ENCODE measurements at regions not wholly inside any gene's neighbourhood (a gene's known extent, or its start where the extent isn't known, plus 50 kb on each side); places are given as distances from the start of the nearest gene placed in this dataset.
A peak's percentile ranks its signal among the peaks of the same experiment; 100 is the strongest.

DNA sequence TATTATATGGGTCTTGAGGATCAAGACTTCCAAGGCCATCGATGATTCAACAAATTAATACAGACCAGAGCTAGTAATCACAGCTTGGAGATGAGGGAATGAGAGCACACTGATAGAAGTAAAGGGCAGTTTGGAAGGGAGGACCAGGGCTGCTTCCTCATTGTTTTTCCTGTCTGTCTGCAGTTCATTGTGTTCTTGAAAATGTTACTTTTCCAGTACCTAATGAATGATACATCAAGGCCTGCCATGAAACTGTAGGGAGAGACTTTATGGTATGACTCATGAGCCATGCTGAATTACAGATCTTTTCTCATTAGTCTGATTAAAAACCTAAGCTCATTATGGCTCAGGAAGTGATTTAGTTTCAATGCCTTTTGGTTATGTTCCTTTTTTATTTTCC is 855.6 kb downstream of the KCNA4 start:
- TF ChIP-seq CTCF (IDR thresholded peaks at IDR 0.05), result no peak
- TF ChIP-seq EZH2phosphoT487 (IDR thresholded peaks at IDR 0.05; ENCODE audit: borderline replicate concordance, low read depth), result no peak
- no peak for TF ChIP-seq NRF1 (IDR thresholded peaks at IDR 0.05; ENCODE audit: low read depth, low read length)
- TF ChIP-seq, protein P1, sequence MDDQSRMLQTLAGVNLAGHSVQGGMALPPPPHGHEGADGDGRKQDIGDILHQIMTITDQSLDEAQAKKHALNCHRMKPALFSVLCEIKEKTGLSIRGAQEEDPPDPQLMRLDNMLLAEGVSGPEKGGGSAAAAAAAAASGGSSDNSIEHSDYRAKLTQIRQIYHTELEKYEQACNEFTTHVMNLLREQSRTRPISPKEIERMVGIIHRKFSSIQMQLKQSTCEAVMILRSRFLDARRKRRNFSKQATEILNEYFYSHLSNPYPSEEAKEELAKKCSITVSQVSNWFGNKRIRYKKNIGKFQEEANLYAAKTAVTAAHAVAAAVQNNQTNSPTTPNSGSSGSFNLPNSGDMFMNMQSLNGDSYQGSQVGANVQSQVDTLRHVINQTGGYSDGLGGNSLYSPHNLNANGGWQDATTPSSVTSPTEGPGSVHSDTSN (IDR thresholded peaks at IDR 0.05), result peak; percentile 51; the same call in 1 of the 2 replicates
- TF ChIP-seq, protein P2, sequence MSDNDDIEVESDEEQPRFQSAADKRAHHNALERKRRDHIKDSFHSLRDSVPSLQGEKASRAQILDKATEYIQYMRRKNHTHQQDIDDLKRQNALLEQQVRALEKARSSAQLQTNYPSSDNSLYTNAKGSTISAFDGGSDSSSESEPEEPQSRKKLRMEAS (IDR thresholded peaks at IDR 0.05; ENCODE audit: low read depth), result no peak
- TF ChIP-seq RAD21 (IDR thresholded peaks at IDR 0.05; ENCODE audit: low read length), result no peak
- no peak for TF ChIP-seq CHD2 (IDR thresholded peaks at IDR 0.05; ENCODE audit: low read length, partially characterized antibody)
- no peak for TF ChIP-seq RCOR1 (IDR thresholded peaks at IDR 0.05; ENCODE audit: low read length)
- no peak for TF ChIP-seq POLR2AphosphoS5 (IDR thresholded peaks at IDR 0.05; ENCODE audit: low read depth, low read length)
- no peak for TF ChIP-seq YY1 (IDR thresholded peaks at IDR 0.05; ENCODE audit: low read depth)
- TF ChIP-seq MXI1 (IDR thresholded peaks at IDR 0.05; ENCODE audit: low read depth, low read length), result no peak
- no peak for TF ChIP-seq SMC3 (IDR thresholded peaks at IDR 0.05; ENCODE audit: low read depth, low read length)
- TF ChIP-seq TAF1 (IDR thresholded peaks at IDR 0.05; ENCODE audit: borderline replicate concordance, low read depth, low read length), result no peak
- TF ChIP-seq, protein P3, sequence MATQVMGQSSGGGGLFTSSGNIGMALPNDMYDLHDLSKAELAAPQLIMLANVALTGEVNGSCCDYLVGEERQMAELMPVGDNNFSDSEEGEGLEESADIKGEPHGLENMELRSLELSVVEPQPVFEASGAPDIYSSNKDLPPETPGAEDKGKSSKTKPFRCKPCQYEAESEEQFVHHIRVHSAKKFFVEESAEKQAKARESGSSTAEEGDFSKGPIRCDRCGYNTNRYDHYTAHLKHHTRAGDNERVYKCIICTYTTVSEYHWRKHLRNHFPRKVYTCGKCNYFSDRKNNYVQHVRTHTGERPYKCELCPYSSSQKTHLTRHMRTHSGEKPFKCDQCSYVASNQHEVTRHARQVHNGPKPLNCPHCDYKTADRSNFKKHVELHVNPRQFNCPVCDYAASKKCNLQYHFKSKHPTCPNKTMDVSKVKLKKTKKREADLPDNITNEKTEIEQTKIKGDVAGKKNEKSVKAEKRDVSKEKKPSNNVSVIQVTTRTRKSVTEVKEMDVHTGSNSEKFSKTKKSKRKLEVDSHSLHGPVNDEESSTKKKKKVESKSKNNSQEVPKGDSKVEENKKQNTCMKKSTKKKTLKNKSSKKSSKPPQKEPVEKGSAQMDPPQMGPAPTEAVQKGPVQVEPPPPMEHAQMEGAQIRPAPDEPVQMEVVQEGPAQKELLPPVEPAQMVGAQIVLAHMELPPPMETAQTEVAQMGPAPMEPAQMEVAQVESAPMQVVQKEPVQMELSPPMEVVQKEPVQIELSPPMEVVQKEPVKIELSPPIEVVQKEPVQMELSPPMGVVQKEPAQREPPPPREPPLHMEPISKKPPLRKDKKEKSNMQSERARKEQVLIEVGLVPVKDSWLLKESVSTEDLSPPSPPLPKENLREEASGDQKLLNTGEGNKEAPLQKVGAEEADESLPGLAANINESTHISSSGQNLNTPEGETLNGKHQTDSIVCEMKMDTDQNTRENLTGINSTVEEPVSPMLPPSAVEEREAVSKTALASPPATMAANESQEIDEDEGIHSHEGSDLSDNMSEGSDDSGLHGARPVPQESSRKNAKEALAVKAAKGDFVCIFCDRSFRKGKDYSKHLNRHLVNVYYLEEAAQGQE (IDR thresholded peaks at IDR 0.05; ENCODE audit: low read depth, low read length), result no peak
